Mucosa of rectum (tissue), 2 donors: ENCODE measurements at regions not wholly inside any gene's neighbourhood (a gene's known extent, or its start where the extent isn't known, plus 50 kb on each side); places are given as distances from the start of the nearest gene placed in this dataset.

Experiments used
- H3K27ac ChIP-seq, 2 donors: one replicate each; pipeline ENCODE4 v1.7.0; 2013; ENCODE audit warnings: inconsistent platforms in 2 of 2, low read depth in 2 of 2, low read length in 2 of 2
- H3K27me3 ChIP-seq, 2 donors: one replicate each; pipeline ENCODE4 v1.7.0; 2013; ENCODE audit warnings: low read length in 2 of 2; ENCODE audit not compliant: control insufficient read depth in 2 of 2, insufficient read depth in 2 of 2
- H3K36me3 ChIP-seq, 2 donors: one replicate each; pipeline ENCODE4 v1.7.0; 2013; ENCODE audit warnings: low read length in 2 of 2; ENCODE audit not compliant: control insufficient read depth in 2 of 2, insufficient read depth in 2 of 2
- H3K4me1 ChIP-seq, 2 donors: one replicate each; pipeline ENCODE4 v1.7.0; 2013; ENCODE audit warnings: low read length in 2 of 2, mild to moderate bottlenecking in 1 of 2; ENCODE audit not compliant: control insufficient read depth in 2 of 2, insufficient read depth in 2 of 2
- H3K4me3 ChIP-seq, 2 donors: one replicate each; pipeline ENCODE4 v1.7.0; 2013; ENCODE audit warnings: low read length in 2 of 2
- H3K9ac ChIP-seq, 2 donors: one replicate each; pipeline ENCODE4 v1.7.0; 2013; ENCODE audit warnings: low read length in 2 of 2, low read depth in 1 of 2, mild to moderate bottlenecking in 1 of 2
- H3K9me3 ChIP-seq, 2 donors: one replicate each; pipeline ENCODE4 v1.7.0; 2013; ENCODE audit warnings: low read length in 2 of 2; ENCODE audit not compliant: control insufficient read depth in 2 of 2
- donor health status: healthy.
- donor health status: Normal muscosa, but diverticular disease.

DNA sequence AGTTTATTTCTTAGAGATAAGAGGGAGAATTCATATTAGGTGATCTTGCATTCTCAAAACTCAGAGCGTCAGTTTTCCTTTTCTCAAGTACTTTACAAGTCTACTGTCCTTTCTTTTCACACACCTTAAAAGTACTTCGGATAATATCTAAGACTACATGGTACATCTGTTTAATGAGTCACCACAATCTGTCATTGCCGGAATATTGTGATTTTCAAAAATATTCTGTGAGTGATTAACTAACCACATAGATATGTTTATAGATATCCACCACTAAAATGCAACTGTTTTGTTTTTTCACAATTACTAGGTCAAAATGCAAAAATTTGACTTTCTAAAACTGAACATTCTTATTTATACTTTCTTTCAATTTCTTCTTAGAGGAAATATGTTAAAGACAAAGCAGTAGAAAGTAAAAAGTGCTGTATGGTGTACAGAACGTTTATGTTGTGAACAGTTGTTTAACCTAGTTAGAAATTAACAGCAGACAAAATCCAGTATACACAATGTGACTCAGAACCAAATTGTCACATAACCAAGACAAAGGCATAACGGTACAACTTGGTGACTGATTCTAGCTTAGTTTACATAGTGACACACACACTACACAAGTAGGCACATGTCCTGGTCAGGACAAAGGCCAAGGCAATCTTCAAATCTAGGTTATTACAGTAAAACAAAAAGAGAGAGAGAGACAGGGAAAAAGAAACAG lies 482.9 kb downstream of the NAF1 start:
- Histone ChIP-seq H3K9me3 (no peaks in the 10 kb centered on the region), H3K4me1 (no peaks in the 10 kb centered on the region), H3K9ac (no peak overlapping the region), H3K4me3 (no peak overlapping the region), H3K27me3 (no peaks in the 10 kb centered on the region), H3K36me3 (no peaks in the 10 kb centered on the region), H3K27ac (no peak overlapping the region)

DNA sequence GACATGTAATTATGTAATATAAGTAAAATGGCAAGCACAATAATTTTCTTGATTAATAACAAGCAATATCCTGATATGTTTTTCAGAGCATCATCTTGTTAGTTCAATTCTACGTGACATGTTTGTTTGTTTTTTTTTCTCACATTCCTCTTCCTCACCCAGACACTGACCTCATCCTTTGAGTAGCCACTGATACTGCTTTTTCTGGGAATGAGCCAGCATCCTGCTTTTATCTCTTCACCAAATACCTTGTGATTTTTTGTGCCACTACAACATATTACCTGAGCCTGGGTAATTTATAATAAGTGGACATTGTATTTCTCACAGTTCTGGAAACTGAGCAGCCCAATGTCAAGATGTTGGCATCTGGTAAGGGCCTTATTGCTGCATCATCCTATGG lies 484.0 kb downstream of the NAF1 start:
- no peak overlapping the region for H3K27ac ChIP-seq
- no peaks in the 10 kb centered on the region for H3K9me3 ChIP-seq
- no peak overlapping the region for H3K4me3 ChIP-seq
- H3K9ac ChIP-seq = no peak overlapping the region
- no peaks in the 10 kb centered on the region for H3K4me1 ChIP-seq
- no peaks in the 10 kb centered on the region for H3K27me3 ChIP-seq
- no peaks in the 10 kb centered on the region for H3K36me3 ChIP-seq

DNA sequence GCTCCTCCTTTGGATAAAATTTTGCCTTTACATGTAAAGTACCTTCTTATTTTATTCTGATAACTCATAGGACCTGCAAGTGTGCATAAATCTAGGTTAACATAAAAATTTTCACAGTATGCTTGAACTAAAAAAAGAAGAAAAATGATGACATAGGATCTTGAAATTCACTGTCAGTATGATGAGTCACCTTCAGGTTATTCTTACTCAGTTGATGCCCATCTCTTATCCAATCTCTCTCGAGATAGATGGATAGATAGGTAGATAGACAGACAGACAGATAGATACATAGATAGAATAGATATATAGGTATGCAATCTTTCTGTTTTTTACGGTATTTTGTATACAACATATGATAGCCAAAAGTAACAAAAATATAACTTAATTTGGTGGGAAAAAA lies 485.5 kb downstream of the NAF1 start:
- H3K9me3 ChIP-seq = no peaks in the 10 kb centered on the region
- H3K36me3 ChIP-seq = no peaks in the 10 kb centered on the region
- no peaks in the 10 kb centered on the region for H3K27me3 ChIP-seq
- H3K4me3 ChIP-seq = no peak overlapping the region
- H3K27ac ChIP-seq = no peak overlapping the region
- no peak overlapping the region for H3K9ac ChIP-seq
- no peaks in the 10 kb centered on the region for H3K4me1 ChIP-seq

- Histone ChIP-seq H3K4me1 (no peaks in the 10 kb centered on the region), H3K9ac (no peak overlapping the region), H3K36me3 (no peaks in the 10 kb centered on the region), H3K4me3 (no peak overlapping the region), H3K9me3 (no peaks in the 10 kb centered on the region), H3K27ac (no peak overlapping the region), H3K27me3 (no peaks in the 10 kb centered on the region)
Measured at GRCh38 chr4:162675661-162676060, 491.0 kb downstream of the NAF1 start.

DNA sequence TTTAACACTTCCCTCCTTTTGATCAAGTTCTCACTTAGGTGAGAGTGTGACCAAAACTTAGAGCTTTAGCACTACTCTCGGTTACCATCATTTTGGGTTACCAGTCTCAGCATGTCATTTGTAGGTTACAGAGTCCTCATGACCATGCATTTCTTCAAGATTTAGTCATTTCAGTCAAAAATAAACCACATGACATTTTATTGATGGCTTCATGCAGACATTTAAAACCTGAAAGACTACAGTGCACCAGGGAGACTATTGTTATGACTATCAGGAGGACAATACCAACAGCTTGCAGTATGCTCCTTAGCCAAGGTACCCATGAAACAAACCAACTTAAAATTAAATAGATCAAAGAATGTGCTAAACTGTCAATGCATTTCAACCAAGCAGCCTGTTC lies 498.1 kb upstream of the FSTL5 start:
- Histone ChIP-seq H3K4me1 (no peaks in the 10 kb centered on the region), H3K36me3 (no peaks in the 10 kb centered on the region), H3K27me3 (no peaks in the 10 kb centered on the region), H3K9me3 (no peaks in the 10 kb centered on the region), H3K27ac (no peak overlapping the region), H3K9ac (no peak overlapping the region), H3K4me3 (no peak overlapping the region)

GRCh38 chr4:162659716-162660115 lies 495.9 kb upstream of the FSTL5 start:
- Histone ChIP-seq H3K9me3 (no peaks in the 10 kb centered on the region), H3K4me3 (no peak overlapping the region), H3K9ac (no peak overlapping the region), H3K4me1 (no peaks in the 10 kb centered on the region), H3K27me3 (no peaks in the 10 kb centered on the region), H3K36me3 (no peaks in the 10 kb centered on the region), H3K27ac (no peak overlapping the region)

DNA sequence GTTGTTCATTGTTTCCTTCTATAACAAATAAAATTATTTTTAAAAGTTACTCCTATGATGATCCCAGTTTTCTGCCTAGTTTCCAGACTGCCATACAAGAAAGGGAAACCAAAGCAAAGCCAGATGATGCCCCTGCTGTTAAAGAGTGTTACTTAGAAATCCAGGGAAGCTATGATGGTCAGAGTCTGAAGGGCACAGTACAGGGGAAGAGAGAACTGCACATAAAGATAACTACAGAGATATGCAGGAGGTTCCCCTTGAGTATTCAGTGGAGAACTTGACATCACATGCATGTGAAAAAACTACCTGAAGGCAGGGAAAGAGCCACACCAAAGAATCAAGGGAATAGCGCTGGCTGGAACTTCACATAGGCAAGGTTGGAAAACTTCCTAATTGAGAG lies 494.2 kb upstream of the FSTL5 start:
- no peaks in the 10 kb centered on the region for H3K4me1 ChIP-seq
- H3K9me3 ChIP-seq = no peaks in the 10 kb centered on the region
- no peak overlapping the region for H3K9ac ChIP-seq
- H3K27ac ChIP-seq = no peak overlapping the region
- H3K27me3 ChIP-seq = no peaks in the 10 kb centered on the region
- no peaks in the 10 kb centered on the region for H3K36me3 ChIP-seq
- no peak overlapping the region for H3K4me3 ChIP-seq

GRCh38 chr4:162650166-162650565 lies 486.4 kb upstream of the FSTL5 start:
- Histone ChIP-seq H3K4me3 (no peak overlapping the region), H3K36me3 (no peaks in the 10 kb centered on the region), H3K9ac (no peak overlapping the region), H3K27me3 (no peaks in the 10 kb centered on the region), H3K4me1 (no peaks in the 10 kb centered on the region), H3K9me3 (no peaks in the 10 kb centered on the region), H3K27ac (no peak overlapping the region)

DNA sequence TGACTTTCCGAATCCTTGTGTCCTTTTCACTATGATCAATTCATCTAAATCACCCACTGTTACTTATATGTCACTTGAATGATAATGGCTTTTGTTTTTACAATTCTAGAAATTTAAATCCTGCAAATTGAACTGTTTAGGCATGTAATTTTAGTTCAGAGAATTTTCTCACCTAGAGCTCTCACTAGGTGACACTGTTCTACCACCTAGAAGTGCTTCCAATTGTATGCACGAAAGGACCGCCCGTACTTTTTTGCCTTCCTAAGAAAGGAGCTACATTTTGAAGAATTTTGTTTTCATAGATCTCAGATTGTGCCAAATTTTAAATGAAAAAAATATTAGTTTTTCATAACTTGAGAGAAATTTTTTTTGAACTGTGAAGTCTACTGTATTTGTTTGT lies 481.6 kb upstream of the FSTL5 start:
- Histone ChIP-seq H3K36me3 (no peaks in the 10 kb centered on the region), H3K27me3 (no peaks in the 10 kb centered on the region), H3K27ac (no peak overlapping the region), H3K4me3 (no peak overlapping the region), H3K9me3 (no peaks in the 10 kb centered on the region), H3K9ac (no peak overlapping the region), H3K4me1 (no peaks in the 10 kb centered on the region)

- Histone ChIP-seq H3K4me3 (no peak overlapping the region), H3K9me3 (no peaks in the 10 kb centered on the region), H3K27ac (no peak overlapping the region), H3K27me3 (no peaks in the 10 kb centered on the region), H3K9ac (no peak overlapping the region), H3K4me1 (no peaks in the 10 kb centered on the region), H3K36me3 (no peaks in the 10 kb centered on the region)
Measured at GRCh38 chr4:162644346-162644745, 480.5 kb upstream of the FSTL5 start.

- H3K27me3 ChIP-seq = no peaks in the 10 kb centered on the region
- no peak overlapping the region for H3K9ac ChIP-seq
- H3K27ac ChIP-seq = no peak overlapping the region
- H3K4me1 ChIP-seq = no peaks in the 10 kb centered on the region
- H3K4me3 ChIP-seq = no peak overlapping the region
- H3K9me3 ChIP-seq = no peaks in the 10 kb centered on the region
- H3K36me3 ChIP-seq = no peaks in the 10 kb centered on the region
Measured at GRCh38 chr4:162640152-162640551, 476.4 kb upstream of the FSTL5 start.
